Immature natural killer cell (primary cell): ENCODE measurements at regions not wholly inside any gene's neighbourhood (a gene's known extent, or its start where the extent isn't known, plus 50 kb on each side); places are given as distances from the start of the nearest gene placed in this dataset.
A peak's percentile ranks its signal among the peaks of the same experiment; 100 is the strongest.

Experiments used
- DNase-seq, 3 donors: peaks; one replicate each; pipeline ENCODE4 v3.0.0; 2022; ENCODE audit warnings: mixed read lengths in 1 of 3
- H3K27ac Mint-ChIP-seq, 6 donors: one replicate each; pipeline ENCODE4 v1.8.0; 2020; ENCODE audit warnings: mixed read lengths in 6 of 6, mild to moderate bottlenecking in 5 of 6, inconsistent platforms in 4 of 6, moderate library complexity in 3 of 6
- H3K27me3 Mint-ChIP-seq, 3 donors: one replicate each; pipeline ENCODE4 v1.8.0; 2020 to 2021; ENCODE audit warnings: low read depth in 3 of 3, mild to moderate bottlenecking in 3 of 3, mixed read lengths in 3 of 3, moderate library complexity in 3 of 3, inconsistent platforms in 1 of 3
- H3K36me3 Mint-ChIP-seq, 3 donors: one replicate each; pipeline ENCODE4 v1.8.0; 2020; ENCODE audit warnings: mixed read lengths in 3 of 3, inconsistent platforms in 2 of 3, mild to moderate bottlenecking in 2 of 3
- H3K4me1 Mint-ChIP-seq, 2 donors: one replicate each; pipeline ENCODE4 v1.8.0; 2020; ENCODE audit warnings: inconsistent platforms in 2 of 2, mild to moderate bottlenecking in 2 of 2, mixed read lengths in 2 of 2, moderate library complexity in 1 of 2
- H3K4me3 Mint-ChIP-seq, 5 donors: one replicate each; pipeline ENCODE4 v1.8.0; 2020; ENCODE audit warnings: mild to moderate bottlenecking in 5 of 5, mixed read lengths in 5 of 5, inconsistent platforms in 3 of 5, moderate library complexity in 3 of 5
- H3K9me3 Mint-ChIP-seq, 6 donors: one replicate each; pipeline ENCODE4 v1.8.0; 2020; ENCODE audit warnings: mild to moderate bottlenecking in 6 of 6, mixed read lengths in 6 of 6, inconsistent platforms in 4 of 6, moderate library complexity in 3 of 6

GRCh38 chr6:25218346-25218745, 60.8 kb upstream of the CARMIL1 start:
- DNase-seq, result no peak
- peaks cover 0 to 2% of the 10 kb centered on the region in 2 donors for H3K4me1 Mint-ChIP-seq
- peaks cover 0 to 3% (median 0%) of the 10 kb centered on the region in 3 donors for H3K27me3 Mint-ChIP-seq
- no peaks in the 10 kb centered on the region for H3K9me3 Mint-ChIP-seq
- peaks cover 0 to 3% (median 0%) of the 10 kb centered on the region in 3 donors for H3K36me3 Mint-ChIP-seq
- no peak overlapping the region for H3K27ac Mint-ChIP-seq
- H3K4me3 Mint-ChIP-seq, result no peak overlapping the region

GRCh38 chr6:25219216-25219916, 59.8 kb upstream of the CARMIL1 start:
- Mint-ChIP-seq H3K4me1 (peaks cover 3 to 11% of the 10 kb centered on the region in 2 donors), H3K27me3 (peaks cover 0 to 3% (median 3%) of the 10 kb centered on the region in 3 donors), H3K27ac (no peak overlapping the region), H3K4me3 (no peak overlapping the region), H3K9me3 (no peaks in the 10 kb centered on the region), H3K36me3 (peaks cover 0 to 3% (median 0%) of the 10 kb centered on the region in 3 donors)
- no peak for DNase-seq

- DNase-seq, result no peak
- no peaks in the 10 kb centered on the region for H3K9me3 Mint-ChIP-seq
- H3K27ac Mint-ChIP-seq, result no peak overlapping the region
- no peak overlapping the region for H3K4me3 Mint-ChIP-seq
- H3K36me3 Mint-ChIP-seq, result peaks cover 0 to 3% (median 0%) of the 10 kb centered on the region in 3 donors
- peaks cover 0 to 5% (median 3%) of the 10 kb centered on the region in 3 donors for H3K27me3 Mint-ChIP-seq
- peaks cover 3 to 11% of the 10 kb centered on the region in 2 donors for H3K4me1 Mint-ChIP-seq
These were observed 59.3 kb upstream of the CARMIL1 start for GRCh38 chr6:25219917-25220278.

- no peaks in the 10 kb centered on the region for H3K36me3 Mint-ChIP-seq
- no peak overlapping the region for H3K4me3 Mint-ChIP-seq
- no peak for DNase-seq
- peaks cover 0 to 7% (median 5%) of the 10 kb centered on the region in 3 donors for H3K27me3 Mint-ChIP-seq
- peaks cover 3 to 11% of the 10 kb centered on the region in 2 donors for H3K4me1 Mint-ChIP-seq
- no peak overlapping the region for H3K27ac Mint-ChIP-seq
- no peaks in the 10 kb centered on the region for H3K9me3 Mint-ChIP-seq
These were observed 58.3 kb upstream of the CARMIL1 start for GRCh38 chr6:25220857-25221256.

- no peaks in the 10 kb centered on the region for H3K36me3 Mint-ChIP-seq
- H3K4me1 Mint-ChIP-seq, result peaks cover 3 to 11% of the 10 kb centered on the region in 2 donors
- H3K9me3 Mint-ChIP-seq, result no peaks in the 10 kb centered on the region
- H3K27ac Mint-ChIP-seq, result no peak overlapping the region
- no peak for DNase-seq
- peaks cover 0 to 5% (median 5%) of the 10 kb centered on the region in 3 donors for H3K27me3 Mint-ChIP-seq
- no peak overlapping the region for H3K4me3 Mint-ChIP-seq
These were observed 57.0 kb upstream of the CARMIL1 start for GRCh38 chr6:25222006-25222678.

GRCh38 chr6:25223490-25223991, 55.6 kb upstream of the CARMIL1 start:
- Mint-ChIP-seq H3K4me1 (peaks cover 3 to 11% of the 10 kb centered on the region in 2 donors), H3K4me3 (peak overlapping the region; percentile 44 to 70 (median 54)), H3K9me3 (no peaks in the 10 kb centered on the region), H3K27me3 (peaks cover 0 to 5% (median 5%) of the 10 kb centered on the region in 3 donors), H3K36me3 (no peaks in the 10 kb centered on the region), H3K27ac (no peak overlapping the region)
- DNase-seq, result peak; percentile 32 to 52 (median 44)

GRCh38 chr6:25224242-25224641, 54.9 kb upstream of the CARMIL1 start:
- peaks cover 4 to 5% (median 5%) of the 10 kb centered on the region in 3 donors for H3K27me3 Mint-ChIP-seq
- no peaks in the 10 kb centered on the region for H3K9me3 Mint-ChIP-seq
- no peaks in the 10 kb centered on the region for H3K36me3 Mint-ChIP-seq
- peaks cover 3 to 11% of the 10 kb centered on the region in 2 donors for H3K4me1 Mint-ChIP-seq
- no peak for DNase-seq
- no peak overlapping the region for H3K27ac Mint-ChIP-seq
- H3K4me3 Mint-ChIP-seq, result peak overlapping the region in 3 of 5 donors; percentile 14 to 70 (median 44)

GRCh38 chr6:25227854-25228253, 51.3 kb upstream of the CARMIL1 start:
- DNase-seq, result no peak
- Mint-ChIP-seq H3K9me3 (no peaks in the 10 kb centered on the region), H3K4me1 (peaks cover 3 to 11% of the 10 kb centered on the region in 2 donors), H3K27me3 (peaks cover 5 to 9% (median 5%) of the 10 kb centered on the region in 3 donors), H3K36me3 (no peaks in the 10 kb centered on the region), H3K27ac (no peak overlapping the region), H3K4me3 (no peak overlapping the region)
